ENCODE measurements at regions not wholly inside any gene's neighbourhood (a gene's known extent, or its start where the extent isn't known, plus 50 kb on each side); places are given as distances from the start of the nearest gene placed in this dataset.
A peak's percentile ranks its signal among the peaks of the same experiment; 100 is the strongest.

DNA sequence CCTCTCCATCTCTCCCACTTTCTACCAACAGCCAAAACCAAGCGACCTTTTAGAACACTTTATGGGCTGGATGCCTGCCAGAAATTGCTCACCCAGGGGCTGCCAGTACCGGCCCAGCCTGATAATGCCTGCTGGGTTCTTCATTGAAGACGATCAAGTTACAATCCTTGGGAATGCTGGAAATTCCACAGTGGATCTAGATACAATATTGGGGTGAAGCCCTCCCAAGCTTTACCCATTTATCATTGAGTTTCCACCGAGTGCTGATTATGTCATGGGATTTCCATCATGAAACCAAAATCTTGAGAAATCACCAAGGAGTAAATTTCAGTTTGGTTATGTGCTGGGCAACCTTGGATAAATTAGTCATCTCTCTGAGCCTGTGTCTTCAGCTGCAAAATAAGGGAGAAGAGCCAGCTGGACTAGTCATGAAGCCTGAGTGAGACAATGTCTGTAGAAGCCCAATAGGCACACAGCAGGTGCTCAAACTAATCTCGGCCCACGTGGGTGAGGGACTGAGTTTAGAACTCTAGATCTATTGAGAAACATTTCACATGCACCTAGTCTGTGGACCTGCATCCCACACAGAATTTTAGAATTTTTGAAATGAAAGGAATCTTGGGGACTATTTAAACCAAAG, 75.5 kb upstream of the CLMN start:
- H3K23ac ChIP-seq (ENCODE audit: low read length) = no peak overlapping the region
- no peak overlapping the region for H2AFZ ChIP-seq (ENCODE audit: insufficient read depth, low read length, poor library complexity)
- no peak overlapping the region for H3K14ac ChIP-seq (ENCODE audit: low read length)
- DNase-seq = peak; percentile 67 to 83
- no peak overlapping the region for H2BK5ac ChIP-seq (ENCODE audit: low read depth, low read length, poor library complexity)
- no peak overlapping the region for H4K12ac ChIP-seq (ENCODE audit: low read depth, low read length)
- no peak overlapping the region for H2BK12ac ChIP-seq (ENCODE audit: low read length)
- no CpG with 5 or more reads among the region's 6 CpGs for WGBS (ENCODE audit: extremely low coverage, insufficient coverage, insufficient read length)
- H3K4ac ChIP-seq (ENCODE audit: low read depth, low read length) = no peak overlapping the region
- no peaks in the 10 kb centered on the region for H3K79me2 ChIP-seq (ENCODE audit: control insufficient read depth, insufficient read depth, low read length, poor library complexity)
- H3K4me2 ChIP-seq (ENCODE audit: low read length) = no peak overlapping the region
- no peak overlapping the region for H2BK120ac ChIP-seq (ENCODE audit: insufficient read depth, low read length, poor library complexity)
- peaks cover 6% of the 10 kb centered on the region for H3K9me3 ChIP-seq (ENCODE audit: insufficient read depth, low read depth, low read length)
- no peaks in the 10 kb centered on the region for H3K4me1 ChIP-seq (ENCODE audit: control insufficient read depth in 1 of 2, insufficient read depth in 2 of 2, low read length in 2 of 2)
- H3K9ac ChIP-seq (ENCODE audit: low read length) = no peak overlapping the region
- H2AK5ac ChIP-seq (ENCODE audit: low read length) = no peak overlapping the region
- no peak overlapping the region for H4K8ac ChIP-seq (ENCODE audit: low read depth, low read length)
- no peaks in the 10 kb centered on the region for H3K36me3 ChIP-seq (ENCODE audit: control insufficient read depth in 1 of 2, insufficient read depth in 2 of 2, low read length in 2 of 2)
- no peak overlapping the region for H4K91ac ChIP-seq (ENCODE audit: low read depth, low read length)
- no peak overlapping the region for H3K18ac ChIP-seq (ENCODE audit: low read length)
- no peaks in the 10 kb centered on the region for H3K27me3 ChIP-seq (ENCODE audit: insufficient read depth, low read length)
- H3K27ac ChIP-seq (ENCODE audit: low read depth, low read length) = no peak overlapping the region
- no peak overlapping the region for H3K4me3 ChIP-seq (ENCODE audit: low read depth, low read length)
- H3K79me1 ChIP-seq (ENCODE audit: low read length) = no peaks in the 10 kb centered on the region

GRCh38 chr14:95394297-95395097, 74.8 kb upstream of the CLMN start:
- Histone ChIP-seq H3K4me2 (ENCODE audit: low read length) (no peak overlapping the region), H3K4ac (ENCODE audit: low read depth, low read length) (no peak overlapping the region), H3K79me2 (ENCODE audit: control insufficient read depth, insufficient read depth, low read length, poor library complexity) (no peaks in the 10 kb centered on the region), H4K12ac (ENCODE audit: low read depth, low read length) (no peak overlapping the region), H3K79me1 (ENCODE audit: low read length) (no peaks in the 10 kb centered on the region), H3K27ac (ENCODE audit: low read depth, low read length) (no peak overlapping the region), H3K14ac (ENCODE audit: low read length) (no peak overlapping the region), H3K9ac (ENCODE audit: low read length) (no peak overlapping the region), H3K23ac (ENCODE audit: low read length) (no peak overlapping the region), H4K91ac (ENCODE audit: low read depth, low read length) (no peak overlapping the region), H2AFZ (ENCODE audit: insufficient read depth, low read length, poor library complexity) (no peak overlapping the region), H2BK5ac (ENCODE audit: low read depth, low read length, poor library complexity) (no peak overlapping the region), H3K27me3 (ENCODE audit: insufficient read depth, low read length) (no peaks in the 10 kb centered on the region), H3K9me3 (ENCODE audit: insufficient read depth, low read depth, low read length) (peaks cover 6% of the 10 kb centered on the region), H2BK12ac (ENCODE audit: low read length) (no peak overlapping the region), H2AK5ac (ENCODE audit: low read length) (no peak overlapping the region), H2BK120ac (ENCODE audit: insufficient read depth, low read length, poor library complexity) (no peak overlapping the region), H3K4me3 (ENCODE audit: low read depth, low read length) (no peak overlapping the region), H3K36me3 (ENCODE audit: control insufficient read depth in 1 of 2, insufficient read depth in 2 of 2, low read length in 2 of 2) (no peaks in the 10 kb centered on the region), H3K18ac (ENCODE audit: low read length) (no peak overlapping the region), H3K4me1 (ENCODE audit: control insufficient read depth in 1 of 2, insufficient read depth in 2 of 2, low read length in 2 of 2) (no peaks in the 10 kb centered on the region), H4K8ac (ENCODE audit: low read depth, low read length) (no peak overlapping the region)
- DNase-seq = no peak
- WGBS (ENCODE audit: extremely low coverage, insufficient coverage, insufficient read length) = no CpG with 5 or more reads among the region's 3 CpGs

DNA sequence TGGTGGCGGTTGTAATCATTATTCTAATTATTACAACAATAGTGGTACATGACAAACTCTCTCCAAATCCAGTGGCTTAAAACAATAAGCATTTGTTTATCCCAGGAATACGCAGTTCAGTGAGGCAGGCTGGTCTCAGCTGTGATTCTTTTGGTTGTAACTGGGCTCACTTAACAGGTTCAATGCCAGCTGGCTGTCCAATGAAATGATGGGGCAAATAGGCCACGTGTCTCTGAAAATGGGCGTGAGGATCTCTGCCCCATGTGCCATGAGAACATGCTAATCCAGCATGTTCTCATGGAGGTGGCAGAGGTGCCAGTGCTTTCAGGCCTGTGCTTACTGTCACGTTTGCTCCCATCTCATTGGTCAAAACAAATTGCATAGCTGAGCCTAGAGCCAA, 73.1 kb upstream of the CLMN start:
- no peak overlapping the region for H3K4ac ChIP-seq (ENCODE audit: low read depth, low read length)
- H3K23ac ChIP-seq (ENCODE audit: low read length) = no peak overlapping the region
- H4K12ac ChIP-seq (ENCODE audit: low read depth, low read length) = no peak overlapping the region
- no peaks in the 10 kb centered on the region for H3K27me3 ChIP-seq (ENCODE audit: insufficient read depth, low read length)
- H2BK12ac ChIP-seq (ENCODE audit: low read length) = no peak overlapping the region
- H3K36me3 ChIP-seq (ENCODE audit: control insufficient read depth in 1 of 2, insufficient read depth in 2 of 2, low read length in 2 of 2) = no peaks in the 10 kb centered on the region
- no peak overlapping the region for H3K4me3 ChIP-seq (ENCODE audit: low read depth, low read length)
- no peaks in the 10 kb centered on the region for H3K79me1 ChIP-seq (ENCODE audit: low read length)
- H3K18ac ChIP-seq (ENCODE audit: low read length) = no peak overlapping the region
- no peak overlapping the region for H4K91ac ChIP-seq (ENCODE audit: low read depth, low read length)
- H4K8ac ChIP-seq (ENCODE audit: low read depth, low read length) = no peak overlapping the region
- H3K9me3 ChIP-seq (ENCODE audit: insufficient read depth, low read depth, low read length) = peaks cover 3% of the 10 kb centered on the region
- no peak overlapping the region for H3K4me2 ChIP-seq (ENCODE audit: low read length)
- no peak overlapping the region for H2BK5ac ChIP-seq (ENCODE audit: low read depth, low read length, poor library complexity)
- no peak overlapping the region for H3K9ac ChIP-seq (ENCODE audit: low read length)
- H3K14ac ChIP-seq (ENCODE audit: low read length) = no peak overlapping the region
- no peak overlapping the region for H2AK5ac ChIP-seq (ENCODE audit: low read length)
- H3K4me1 ChIP-seq (ENCODE audit: control insufficient read depth in 1 of 2, insufficient read depth in 2 of 2, low read length in 2 of 2) = no peaks in the 10 kb centered on the region
- no peak overlapping the region for H2AFZ ChIP-seq (ENCODE audit: insufficient read depth, low read length, poor library complexity)
- no peak for DNase-seq
- WGBS (ENCODE audit: extremely low coverage, insufficient coverage, insufficient read length) = no CpG with 5 or more reads among the region's 5 CpGs
- no peak overlapping the region for H3K27ac ChIP-seq (ENCODE audit: low read depth, low read length)
- H3K79me2 ChIP-seq (ENCODE audit: control insufficient read depth, insufficient read depth, low read length, poor library complexity) = no peaks in the 10 kb centered on the region
- H2BK120ac ChIP-seq (ENCODE audit: insufficient read depth, low read length, poor library complexity) = no peak overlapping the region

DNA sequence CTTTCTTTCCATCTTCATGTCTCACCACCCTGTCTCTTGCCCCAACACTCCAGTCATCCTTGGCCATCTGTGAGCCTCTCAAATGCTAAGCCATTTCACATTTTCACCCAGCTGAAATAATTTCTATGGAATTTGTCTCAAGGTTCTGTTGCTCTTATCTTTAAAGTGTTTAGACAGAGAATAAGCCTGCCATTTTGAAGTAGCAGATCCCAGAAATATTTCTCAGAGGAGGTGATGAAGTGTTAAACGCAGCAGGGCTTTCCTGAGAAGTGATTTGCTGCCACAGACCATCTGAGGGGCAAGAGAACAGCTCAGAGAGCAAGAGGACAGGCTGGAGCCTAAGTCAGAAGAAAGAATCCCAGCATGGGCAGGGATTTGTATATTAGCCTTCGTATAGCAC, 71.6 kb upstream of the CLMN start:
- Histone ChIP-seq H3K27me3 (ENCODE audit: insufficient read depth, low read length) (no peaks in the 10 kb centered on the region), H3K9me3 (ENCODE audit: insufficient read depth, low read depth, low read length) (peaks cover 3% of the 10 kb centered on the region), H2BK120ac (ENCODE audit: insufficient read depth, low read length, poor library complexity) (no peak overlapping the region), H3K9ac (ENCODE audit: low read length) (no peak overlapping the region), H3K36me3 (ENCODE audit: control insufficient read depth in 1 of 2, insufficient read depth in 2 of 2, low read length in 2 of 2) (no peaks in the 10 kb centered on the region), H3K14ac (ENCODE audit: low read length) (no peak overlapping the region), H4K91ac (ENCODE audit: low read depth, low read length) (no peak overlapping the region), H3K4me2 (ENCODE audit: low read length) (no peak overlapping the region), H4K12ac (ENCODE audit: low read depth, low read length) (no peak overlapping the region), H3K27ac (ENCODE audit: low read depth, low read length) (no peak overlapping the region), H3K4me1 (ENCODE audit: control insufficient read depth in 1 of 2, insufficient read depth in 2 of 2, low read length in 2 of 2) (peaks cover 0 to 2% of the 10 kb centered on the region in 2 experiments), H2BK5ac (ENCODE audit: low read depth, low read length, poor library complexity) (no peak overlapping the region), H3K4me3 (ENCODE audit: low read depth, low read length) (no peak overlapping the region), H2AK5ac (ENCODE audit: low read length) (no peak overlapping the region), H4K8ac (ENCODE audit: low read depth, low read length) (no peak overlapping the region), H3K79me1 (ENCODE audit: low read length) (no peaks in the 10 kb centered on the region), H2AFZ (ENCODE audit: insufficient read depth, low read length, poor library complexity) (no peak overlapping the region), H3K4ac (ENCODE audit: low read depth, low read length) (no peak overlapping the region), H3K18ac (ENCODE audit: low read length) (no peak overlapping the region), H3K23ac (ENCODE audit: low read length) (no peak overlapping the region), H3K79me2 (ENCODE audit: control insufficient read depth, insufficient read depth, low read length, poor library complexity) (no peaks in the 10 kb centered on the region), H2BK12ac (ENCODE audit: low read length) (no peak overlapping the region)
- WGBS (ENCODE audit: extremely low coverage, insufficient coverage, insufficient read length) = no CpG with 5 or more reads among the region's 2 CpGs
- no peak for DNase-seq

Data from trophoblast cell (in vitro differentiated cells and primary cell).